Hepatocyte (in vitro differentiated cells): ENCODE measurements at regions not wholly inside any gene's neighbourhood (a gene's known extent, or its start where the extent isn't known, plus 50 kb on each side); places are given as distances from the start of the nearest gene placed in this dataset.

Experiments
- CTCF ChIP-seq: fragments of 200-600 bp; sonication (generic); IDR thresholded peaks from 2 replicates; pipeline ENCODE4 v1.5.1; 2016; ENCODE audit warnings: antibody characterized with exemption, mild to moderate bottlenecking; ENCODE audit not compliant: poor library complexity
- EZH2 ChIP-seq: fragments of 200-600 bp; sonication (generic); IDR thresholded peaks from 2 replicates; pipeline ENCODE4 v1.6.1; 2016; ENCODE audit warnings: antibody characterized with exemption, mild to moderate bottlenecking, borderline replicate concordance

GRCh38 chr3:177982034-177982433, 554.2 kb upstream of the KCNMB2 start:
- TF ChIP-seq CTCF = no peak
- TF ChIP-seq EZH2 = no peak
